GM18520 (cell line): ENCODE measurements at regions not wholly inside any gene's neighbourhood (a gene's known extent, or its start where the extent isn't known, plus 50 kb on each side); places are given as distances from the start of the nearest gene placed in this dataset.
"Not testable (repeated sequence)": the region's sequence is repeated elsewhere in the genome, so short reads cannot be mapped to it uniquely, and the experiment has no call there.

ENCODE experiments used
- ATAC-seq: cut with Tn5 transposase; IDR thresholded peaks from one replicate; pipeline ENCODE4 v1.9.1; 2021; ENCODE audit not compliant: unreplicated experiment

GRCh38 chr7:127530148-127530547 is 55.2 kb downstream of the GCC1 start:
- ATAC-seq: no peak

GRCh38 chr7:127527561-127527960 is 57.8 kb downstream of the GCC1 start:
- ATAC-seq: no peak

- no peak for ATAC-seq
Measured at GRCh38 chr7:127525866-127526480, 59.4 kb downstream of the GCC1 start.

GRCh38 chr7:127516320-127516719 is 69.1 kb downstream of the GCC1 start:
- ATAC-seq: no peak

GRCh38 chr7:127514499-127514898 is 70.9 kb downstream of the GCC1 start:
- no peak for ATAC-seq

- ATAC-seq: no peak
Measured at GRCh38 chr7:127513311-127513710, 72.1 kb downstream of the GCC1 start.

DNA sequence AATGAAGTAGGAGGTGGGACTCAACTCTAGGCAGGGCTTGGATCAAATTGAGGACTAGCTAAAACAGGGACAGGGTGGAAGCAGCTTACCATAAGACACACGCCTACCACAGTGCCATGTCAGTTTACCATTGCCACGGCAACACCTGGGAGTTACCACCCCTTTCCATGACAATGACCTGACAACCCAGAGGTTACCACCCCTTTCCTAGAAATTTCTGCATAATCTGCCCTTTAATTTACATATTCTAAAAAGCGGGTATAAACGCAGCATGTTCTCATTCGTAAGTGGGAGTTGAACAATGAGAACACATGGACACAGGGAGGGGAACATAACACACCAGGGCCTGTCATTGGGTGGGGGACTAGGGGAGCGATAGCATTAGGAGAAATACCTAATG is 72.7 kb downstream of the GCC1 start:
- ATAC-seq: no peak

GRCh38 chr7:127504715-127505114 is 80.7 kb downstream of the GCC1 start:
- no peak for ATAC-seq

DNA sequence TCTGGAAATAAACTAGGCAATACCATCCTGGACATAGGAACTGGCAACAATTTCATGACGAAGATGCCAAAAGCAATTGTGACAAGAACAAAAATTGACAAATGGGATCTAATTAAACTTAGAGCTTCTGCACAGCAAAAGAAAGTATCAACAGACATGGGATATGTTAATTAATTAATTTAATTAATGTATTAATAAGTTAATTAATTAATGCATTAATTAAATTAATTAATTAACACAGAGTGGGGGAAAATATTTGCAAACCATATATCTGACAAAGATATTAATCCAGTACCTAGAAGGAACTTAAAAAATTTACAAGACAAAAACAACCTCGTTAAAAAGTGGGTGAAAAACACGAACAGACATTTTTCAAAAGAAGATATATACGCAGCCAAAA is 83.6 kb downstream of the GCC1 start:
- no peak for ATAC-seq

DNA sequence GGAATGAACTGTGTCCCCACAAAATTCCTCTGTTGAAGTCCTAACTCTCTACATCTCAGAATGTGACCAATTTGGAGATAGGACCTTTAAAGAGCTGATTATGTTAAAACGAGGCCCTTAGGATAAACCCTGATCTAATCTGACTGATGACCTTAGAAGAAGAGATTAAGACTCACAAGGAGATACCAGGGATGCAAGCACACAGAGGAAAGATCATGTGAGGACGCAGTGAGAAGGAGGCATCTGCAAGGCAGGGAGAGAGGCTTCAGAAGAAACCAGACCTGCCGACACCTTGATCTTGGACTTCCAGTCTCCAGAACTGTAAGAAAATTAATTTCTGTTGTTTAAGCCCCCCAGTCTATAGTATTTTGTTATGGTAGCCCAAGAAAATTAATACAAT is 94.9 kb upstream of the ZNF800 start:
- no peak for ATAC-seq

GRCh38 chr7:127486654-127487053 is 94.1 kb upstream of the ZNF800 start:
- peak; percentile 74 for ATAC-seq

GRCh38 chr7:127485482-127485881 is 93.0 kb upstream of the ZNF800 start:
- ATAC-seq: no peak

DNA sequence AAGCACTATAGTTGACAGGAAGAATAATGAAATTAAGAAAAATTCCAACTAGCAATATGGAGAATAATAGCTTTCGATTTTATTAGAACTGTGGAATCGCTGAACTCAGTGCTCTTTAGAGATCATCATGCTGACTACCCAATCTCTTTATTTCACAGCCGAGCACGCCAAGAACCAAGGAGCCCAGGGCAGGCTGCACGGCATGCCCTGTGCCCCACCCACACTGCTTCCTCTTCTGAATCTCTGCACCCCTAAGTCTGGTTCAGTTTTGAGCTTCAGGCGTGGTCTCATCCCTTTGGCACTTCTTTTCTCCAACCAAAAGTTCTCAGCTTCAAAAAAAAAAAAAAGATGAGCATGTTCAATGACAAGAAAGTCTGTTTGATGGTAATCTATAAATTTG is 92.4 kb upstream of the ZNF800 start:
- ATAC-seq: no peak

DNA sequence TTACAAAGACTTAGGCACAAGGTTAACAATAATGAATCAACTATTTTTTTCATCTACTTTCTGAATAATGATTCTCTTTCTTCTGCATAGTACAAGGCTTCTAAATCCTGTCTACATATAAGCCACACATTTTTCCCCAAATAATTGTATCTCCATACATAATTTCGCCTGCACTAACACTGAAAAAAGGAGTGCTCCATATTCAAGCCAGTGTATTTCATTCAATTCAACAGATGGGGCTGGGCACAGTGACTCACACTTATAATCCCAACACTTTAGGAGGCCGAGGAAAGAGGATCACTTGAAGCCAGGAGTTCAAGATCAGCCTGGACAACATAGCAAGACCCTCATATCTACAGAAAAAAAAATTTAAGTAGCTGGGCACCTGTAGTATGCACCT is 86.0 kb upstream of the ZNF800 start:
- no peak for ATAC-seq

DNA sequence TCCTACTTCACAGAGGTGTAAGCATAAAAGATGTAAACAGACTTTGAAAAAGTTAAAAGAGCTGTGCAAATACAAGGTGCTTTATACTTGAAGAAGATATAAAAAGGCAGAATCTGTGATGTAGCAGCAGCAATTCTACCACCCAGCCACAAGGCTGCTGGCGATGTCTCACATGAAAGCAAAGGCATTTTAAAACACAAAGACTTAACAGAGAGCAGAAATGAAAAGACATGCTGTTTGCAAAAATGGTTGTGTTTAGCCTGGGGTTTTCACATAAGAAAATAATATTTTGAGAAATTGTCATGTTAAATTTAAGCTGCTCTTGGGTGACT is 85.5 kb upstream of the ZNF800 start:
- no peak for ATAC-seq

DNA sequence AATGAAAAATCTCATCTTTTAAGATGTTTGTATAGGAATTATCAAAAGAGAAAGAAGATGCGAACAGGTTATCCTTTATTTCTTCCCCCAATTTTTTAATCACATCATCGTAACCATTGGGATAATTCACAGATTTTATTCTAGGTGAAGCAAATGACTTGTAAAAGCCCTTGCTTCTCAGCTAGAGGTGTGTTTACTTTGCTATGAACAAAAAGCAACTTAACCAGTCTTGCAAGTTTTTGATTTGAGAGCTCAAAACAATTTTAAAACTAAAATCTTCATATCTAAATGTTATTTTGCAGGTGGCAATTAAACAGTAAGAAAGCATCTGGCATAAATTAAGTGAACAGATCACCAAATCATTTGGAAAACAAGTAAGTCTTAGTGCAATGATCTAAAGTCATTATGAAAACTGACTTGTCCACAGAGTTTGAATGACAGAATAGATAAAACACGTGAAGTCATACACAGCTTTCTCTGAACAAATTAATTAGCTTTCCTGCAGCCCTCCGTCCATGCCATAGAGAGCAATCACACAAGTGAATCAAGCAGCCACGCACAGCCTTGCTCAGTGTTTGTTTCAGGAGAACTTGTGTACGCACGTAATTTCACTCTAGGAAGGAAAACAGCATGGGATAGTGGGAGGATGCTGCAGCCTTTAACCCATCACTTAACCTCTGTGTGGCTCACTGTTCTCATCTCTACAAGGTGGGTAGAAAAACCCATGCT is 85.0 kb upstream of the ZNF800 start:
- no peak for ATAC-seq

GRCh38 chr7:127476618-127477017 is 84.1 kb upstream of the ZNF800 start:
- ATAC-seq: no peak

- no peak for ATAC-seq
Measured at GRCh38 chr7:127474457-127474856, 81.9 kb upstream of the ZNF800 start.

DNA sequence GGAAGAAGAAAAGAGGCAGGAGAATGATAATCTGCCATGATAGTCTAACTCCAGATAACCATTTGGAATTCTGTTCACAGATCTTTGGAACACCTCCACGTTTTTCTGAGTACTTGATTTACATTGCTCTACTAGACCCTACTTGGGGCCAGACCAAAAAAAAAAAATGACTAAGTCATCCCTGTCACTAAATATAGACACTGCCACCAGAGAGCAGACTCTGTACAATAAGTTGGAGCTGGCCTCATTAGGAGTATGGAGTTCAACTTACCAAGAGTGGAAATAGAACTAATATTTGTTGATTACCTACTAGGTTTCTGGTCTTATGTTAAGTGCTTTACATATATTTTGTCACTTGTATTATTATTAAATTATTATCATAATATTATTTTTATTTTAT is 80.9 kb upstream of the ZNF800 start:
- ATAC-seq: no peak

DNA sequence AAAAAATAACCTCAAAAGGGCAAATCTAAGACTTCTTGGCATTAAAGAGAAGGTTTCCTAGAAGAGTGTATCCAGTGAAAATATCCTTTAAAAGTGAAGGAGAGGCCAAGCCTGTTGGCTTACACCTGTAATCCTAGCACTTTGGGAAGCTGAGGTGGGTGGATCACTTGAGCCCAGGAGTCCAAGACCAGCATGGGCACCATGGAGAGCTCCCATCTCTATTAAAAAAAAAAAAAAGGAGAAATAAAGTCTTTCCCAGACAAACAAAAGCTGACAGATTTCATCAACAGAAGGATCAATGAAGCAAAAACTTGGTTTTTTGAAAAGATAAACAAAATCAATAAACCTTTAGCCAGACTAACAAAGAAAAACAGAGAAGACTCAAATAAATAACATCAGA is 67.6 kb upstream of the ZNF800 start:
- no peak for ATAC-seq

- not testable (repeated sequence) for ATAC-seq
Measured at GRCh38 chr7:127451258-127451657, 58.8 kb upstream of the ZNF800 start.

GRCh38 chr7:127448566-127448965 is 56.1 kb upstream of the ZNF800 start:
- ATAC-seq: no peak

DNA sequence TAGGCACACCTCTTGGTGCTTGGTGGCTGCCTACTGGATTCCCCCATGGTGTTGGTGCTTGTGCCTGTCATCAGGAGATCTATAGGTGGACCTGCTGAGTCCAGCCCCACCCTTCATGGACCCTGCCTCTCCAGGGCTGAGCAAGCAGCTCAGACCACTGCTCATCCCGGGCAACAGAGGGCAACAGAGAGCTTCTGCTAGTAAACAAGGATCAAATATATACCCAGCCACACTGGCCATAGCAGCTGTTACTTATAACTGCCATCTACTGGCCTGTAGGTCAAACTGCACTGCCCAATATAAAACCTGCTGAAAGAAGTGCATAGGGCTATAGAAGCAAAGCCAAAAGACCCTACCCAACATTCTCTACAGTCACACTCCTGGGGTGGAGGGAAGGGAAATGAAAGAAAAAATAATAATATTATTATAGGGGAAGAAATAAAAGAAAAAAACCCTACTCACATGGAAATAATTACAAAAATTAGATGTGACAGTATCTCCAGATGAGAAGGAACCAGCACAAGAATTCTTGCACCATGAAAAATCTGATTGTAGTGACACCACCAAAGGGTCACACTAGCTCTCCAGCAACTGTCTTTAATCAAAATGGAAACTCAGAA is 54.9 kb upstream of the ZNF800 start:
- ATAC-seq: peak; percentile 98
